HG02763 (cell line): ENCODE measurements at regions not wholly inside any gene's neighbourhood (a gene's known extent, or its start where the extent isn't known, plus 50 kb on each side); places are given as distances from the start of the nearest gene placed in this dataset.

ENCODE experiments used
- ATAC-seq: cut with Tn5 transposase; IDR thresholded peaks from one replicate; pipeline ENCODE4 v1.9.1; 2021; ENCODE audit warnings: mild to moderate bottlenecking, moderate library complexity; ENCODE audit not compliant: unreplicated experiment

DNA sequence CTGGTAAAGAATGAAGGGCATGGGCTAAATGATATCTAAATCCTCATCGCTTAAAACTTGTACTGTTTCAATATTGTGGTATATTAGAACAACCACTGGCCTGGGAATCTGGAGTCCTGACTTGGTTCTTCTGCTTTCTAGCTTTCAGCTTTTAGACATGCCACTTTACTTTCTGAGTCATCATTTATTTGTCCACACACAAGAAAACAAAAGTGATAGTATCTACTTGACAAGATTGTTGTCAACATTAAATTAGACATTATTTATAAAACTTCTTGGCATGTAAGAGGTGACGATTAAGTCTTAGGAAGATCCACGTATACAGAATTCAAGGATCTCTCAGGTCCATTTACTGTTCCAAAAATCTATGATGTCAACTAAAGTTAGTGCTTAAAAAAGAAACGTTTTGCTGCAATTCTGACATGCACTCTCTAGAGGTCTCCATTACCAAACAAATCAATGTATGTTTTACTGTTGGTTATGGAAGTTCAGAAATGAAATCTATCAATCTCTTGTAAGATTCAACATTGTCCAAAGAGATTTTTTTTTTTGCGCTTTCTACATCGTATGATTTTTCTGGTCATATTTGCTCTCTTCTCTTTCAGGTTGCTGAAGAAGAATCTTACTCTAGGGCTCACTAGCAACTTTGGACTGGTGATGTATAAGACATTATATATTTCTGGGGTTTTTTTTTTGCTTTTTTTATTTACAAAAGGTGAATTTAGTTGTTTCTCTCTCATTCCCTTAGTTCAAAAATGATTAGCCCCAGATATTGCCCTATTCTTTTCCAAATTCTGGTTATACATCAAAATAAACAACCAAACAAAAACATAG is 53.6 kb upstream of the DYNC1I1 start:
- no peak for ATAC-seq

GRCh38 chr7:95716357-95717122 is 55.8 kb upstream of the DYNC1I1 start:
- ATAC-seq = no peak

DNA sequence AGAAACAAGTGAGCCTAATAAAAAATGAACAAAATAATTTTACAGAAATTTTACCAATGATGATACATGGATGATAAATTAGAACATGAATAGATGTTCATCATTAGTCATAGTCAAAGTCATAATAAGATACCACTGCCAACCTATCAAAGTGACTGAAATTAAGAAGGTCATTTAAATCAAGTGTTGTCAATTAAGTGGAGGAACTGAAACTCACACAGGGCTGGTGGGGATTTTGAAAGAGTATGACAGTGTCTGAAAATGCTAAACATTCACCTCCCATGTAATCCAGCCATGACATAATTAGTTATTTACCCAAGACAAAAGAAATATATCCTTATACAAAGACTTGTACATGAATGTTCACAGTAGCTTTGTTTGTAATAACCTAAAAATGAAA is 57.1 kb upstream of the DYNC1I1 start:
- ATAC-seq = peak; percentile 83

DNA sequence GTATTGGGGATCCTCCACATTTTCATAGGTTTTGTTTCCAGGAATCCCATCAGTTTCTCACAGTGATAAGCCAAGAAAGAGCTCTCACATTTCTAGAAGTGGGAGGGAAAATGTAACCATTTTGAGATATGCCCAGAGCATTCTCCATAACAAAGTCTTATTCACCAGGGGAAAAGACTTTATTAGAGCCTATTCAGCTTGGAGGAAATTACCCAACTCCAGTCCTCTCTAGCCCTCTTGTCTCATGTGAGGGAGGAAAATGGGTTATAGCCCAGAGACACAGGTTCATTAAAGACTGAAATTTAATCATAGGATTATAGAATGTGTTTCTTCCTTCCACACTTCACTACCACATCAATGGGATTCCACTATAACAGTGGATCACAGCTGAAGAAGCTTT is 61.6 kb upstream of the DYNC1I1 start:
- ATAC-seq = no peak

DNA sequence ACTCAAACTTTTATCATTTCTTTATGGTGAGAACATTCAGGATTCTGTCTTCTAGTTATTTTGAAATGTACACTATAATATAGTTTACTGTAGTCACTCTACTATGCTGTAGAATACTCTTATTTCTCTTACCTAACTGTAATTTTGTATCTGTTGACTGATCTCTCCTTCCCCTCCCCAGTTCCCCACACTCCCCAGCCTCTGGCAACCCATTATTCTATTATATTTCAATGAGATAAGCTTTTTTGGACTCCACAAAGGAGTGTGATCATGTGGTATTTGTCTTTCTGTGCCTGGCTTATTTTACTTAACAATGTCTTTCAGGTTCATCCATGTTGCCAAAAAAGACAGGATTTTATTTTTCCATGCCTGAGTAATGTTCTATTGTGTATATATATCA is 71.4 kb upstream of the DYNC1I1 start:
- ATAC-seq = no peak

DNA sequence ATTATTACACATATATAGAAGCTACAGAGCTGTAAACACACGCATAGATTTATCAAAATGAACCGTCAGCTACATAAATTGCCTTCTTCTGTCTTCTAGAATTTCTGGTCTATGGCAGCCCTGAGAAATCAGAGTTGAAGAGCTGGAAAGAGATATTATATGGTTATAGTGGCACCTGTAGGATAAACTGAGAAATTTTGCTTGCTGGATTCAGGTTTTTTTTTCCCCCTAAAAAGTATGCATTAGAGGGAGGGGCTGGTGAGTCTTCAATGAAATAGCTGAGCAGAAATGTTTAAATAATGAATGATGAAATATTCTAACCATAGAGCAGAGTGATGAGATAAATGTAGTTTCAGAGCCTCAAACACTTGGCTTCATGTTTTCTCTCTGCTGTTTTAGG is 78.0 kb upstream of the DYNC1I1 start:
- ATAC-seq = no peak

DNA sequence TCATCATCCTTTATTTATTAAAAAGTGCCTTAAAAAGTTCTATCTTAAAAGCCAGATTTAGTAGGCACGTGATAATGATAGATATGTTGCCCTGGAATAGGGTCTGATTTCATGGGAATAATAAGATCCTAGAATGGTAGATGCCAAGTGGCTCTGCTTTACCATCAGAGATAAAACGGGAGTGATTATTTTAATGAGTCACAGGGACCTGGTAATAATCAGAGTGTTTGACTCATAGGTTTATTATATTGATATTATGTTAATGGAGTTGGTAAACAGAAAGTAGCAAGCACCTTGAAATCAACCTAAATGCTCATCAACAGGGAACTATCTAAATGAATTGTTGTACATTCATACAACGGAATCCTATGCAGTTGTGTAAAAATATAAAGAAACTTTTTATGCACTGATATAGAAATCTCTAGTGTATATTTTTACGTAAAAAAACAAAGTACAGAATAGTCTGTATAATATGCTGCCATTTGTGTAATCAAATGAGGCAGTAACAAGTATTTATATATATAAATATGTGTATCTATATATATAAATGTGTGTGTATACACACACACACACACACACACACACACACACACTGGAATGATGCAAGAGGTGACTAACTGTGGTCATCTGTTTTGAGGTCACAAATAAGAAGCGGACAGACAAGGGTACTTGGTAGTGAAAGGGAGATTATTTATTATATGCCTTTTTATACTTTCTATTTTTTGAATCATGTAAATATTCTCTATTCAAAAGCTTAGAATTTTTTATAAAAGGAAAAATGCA is 78.6 kb upstream of the DYNC1I1 start:
- no peak for ATAC-seq

DNA sequence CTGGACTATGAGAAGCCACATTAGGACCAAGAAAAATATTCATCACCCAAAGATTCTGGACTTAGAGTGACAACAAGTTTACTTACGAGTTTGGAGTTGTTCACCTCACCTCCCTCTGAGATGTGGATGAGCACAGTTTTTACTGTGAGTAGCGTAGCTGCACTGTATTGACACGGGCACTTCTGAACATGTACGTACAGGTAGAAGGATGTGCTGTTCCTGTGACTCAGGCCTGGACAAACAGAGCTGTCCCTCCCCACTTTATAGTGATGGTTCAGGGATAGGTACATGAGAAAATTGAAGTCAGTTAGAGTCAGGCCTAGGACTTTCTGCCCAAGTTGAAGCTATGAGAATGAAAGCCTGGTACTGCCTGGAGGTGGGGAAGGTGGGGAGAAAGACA is 80.9 kb upstream of the DYNC1I1 start:
- no peak for ATAC-seq

- peak; percentile 65 for ATAC-seq
Measured at GRCh38 chr7:95690367-95690947, 81.9 kb upstream of the DYNC1I1 start.

DNA sequence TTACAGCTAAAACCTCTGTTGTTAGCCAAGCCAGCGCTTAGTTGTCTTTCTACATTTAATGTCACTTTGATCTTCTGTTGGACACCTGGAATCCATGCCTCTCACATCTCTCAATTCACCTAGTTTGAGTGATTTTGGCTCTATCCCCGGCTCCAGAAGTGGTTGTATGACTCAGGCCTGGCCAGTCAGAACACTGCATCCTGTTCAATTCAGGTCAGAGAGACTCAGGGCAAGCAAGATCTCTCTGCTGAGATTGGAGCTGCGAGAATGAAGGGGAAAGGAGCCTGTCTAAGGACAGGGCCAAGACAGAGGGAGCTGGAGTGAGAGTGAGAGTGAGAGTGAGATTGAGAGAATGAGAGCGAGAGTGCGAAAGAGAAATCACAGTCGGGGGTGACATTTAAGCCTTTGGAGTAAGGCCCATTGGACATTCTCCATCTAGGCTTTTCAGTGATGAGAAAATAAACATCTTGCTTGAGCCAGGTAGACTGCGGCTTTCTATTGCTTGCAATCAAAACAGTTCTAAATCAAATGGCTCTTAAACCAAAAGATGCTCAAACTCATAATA is 83.3 kb upstream of the DYNC1I1 start:
- no peak for ATAC-seq

DNA sequence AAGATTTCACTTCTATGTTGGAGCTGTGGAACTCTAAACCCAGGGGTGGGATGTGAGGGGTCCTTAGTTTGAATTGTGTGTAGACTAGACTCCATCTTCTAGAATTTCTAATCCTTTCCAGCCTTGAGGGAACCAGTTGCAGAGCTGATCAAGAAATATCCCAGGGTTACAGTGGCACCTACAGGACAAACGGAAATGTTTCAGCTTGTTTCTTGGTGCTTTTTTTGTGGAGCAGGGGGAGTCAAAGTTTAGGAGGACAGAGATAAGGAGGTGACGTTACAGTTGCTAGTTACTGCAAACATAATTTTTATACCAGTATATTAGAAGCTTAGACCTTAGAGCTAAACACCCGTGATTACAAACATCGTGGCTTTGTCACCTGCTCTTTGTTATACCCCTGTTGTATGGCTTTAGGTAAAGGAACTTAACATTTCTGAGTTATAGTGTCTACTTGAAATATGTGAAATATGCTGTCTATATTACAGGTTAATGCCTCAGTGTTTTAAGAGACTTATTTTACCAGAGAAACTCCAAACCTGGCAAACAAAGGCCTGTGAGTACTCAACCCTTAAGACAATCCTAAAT is 84.5 kb upstream of the DYNC1I1 start:
- no peak for ATAC-seq

DNA sequence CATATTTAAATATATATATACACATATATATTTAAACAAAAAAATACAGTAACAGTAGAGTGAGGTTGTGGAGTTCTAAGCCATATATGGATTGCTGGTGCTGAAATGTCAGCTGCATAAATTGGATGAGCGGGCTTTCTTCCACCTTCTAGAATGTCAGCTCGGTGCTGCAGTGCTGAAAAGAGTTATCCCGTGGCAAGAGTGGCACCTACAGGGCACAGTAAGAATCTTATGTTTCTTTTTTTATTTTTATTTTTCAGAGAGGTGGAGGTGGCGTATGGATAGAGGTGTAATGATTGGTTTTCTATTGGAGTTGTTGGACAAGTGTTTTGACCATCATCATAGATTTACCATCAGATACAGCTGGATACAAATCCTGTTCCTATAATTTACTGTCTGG is 86.2 kb upstream of the DYNC1I1 start:
- ATAC-seq = no peak

DNA sequence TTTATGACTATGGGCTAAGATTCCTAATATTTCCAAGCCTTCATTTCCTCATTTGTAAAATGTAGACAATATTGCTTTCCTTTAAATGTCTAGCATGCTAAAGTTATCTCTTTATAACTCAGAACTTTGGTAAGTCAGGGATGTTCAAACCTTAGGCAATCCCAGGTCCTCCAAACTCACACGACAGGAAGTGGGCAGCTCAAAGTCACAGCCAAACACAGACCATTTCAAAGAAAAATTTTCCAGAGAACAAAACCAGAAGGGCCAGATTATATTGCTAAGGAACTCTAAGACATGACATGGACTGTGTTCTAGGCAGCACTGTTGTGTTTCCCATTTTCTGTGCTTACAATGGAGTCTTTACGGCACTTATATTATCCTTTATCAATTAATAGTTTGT is 87.8 kb upstream of the DYNC1I1 start:
- ATAC-seq = no peak

GRCh38 chr7:95684037-95684436 is 87.7 kb upstream of the PDK4 start:
- no peak for ATAC-seq

- ATAC-seq = no peak
Measured at GRCh38 chr7:95682913-95683312, 86.6 kb upstream of the PDK4 start.

DNA sequence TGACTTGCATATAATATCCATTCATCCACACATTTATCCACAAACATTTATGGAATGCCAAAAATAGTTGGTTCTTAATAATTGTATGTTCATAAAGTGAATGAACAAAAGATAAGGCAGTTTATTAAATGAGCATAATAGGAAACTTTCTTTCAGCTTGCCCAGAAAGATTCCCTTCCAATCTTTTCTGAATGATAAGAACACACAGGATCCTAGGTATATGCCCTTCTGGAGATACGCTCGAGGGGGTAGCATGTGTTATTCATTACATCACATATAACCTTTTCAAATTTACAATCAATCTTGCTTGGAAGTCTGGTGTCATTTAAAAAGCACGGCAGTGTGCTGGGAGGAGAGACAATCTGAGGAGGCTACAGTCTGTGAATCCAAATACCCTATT is 80.4 kb upstream of the PDK4 start:
- ATAC-seq = no peak

GRCh38 chr7:95675632-95676031 is 79.3 kb upstream of the PDK4 start:
- no peak for ATAC-seq

GRCh38 chr7:95675016-95675415 is 78.7 kb upstream of the PDK4 start:
- no peak for ATAC-seq

DNA sequence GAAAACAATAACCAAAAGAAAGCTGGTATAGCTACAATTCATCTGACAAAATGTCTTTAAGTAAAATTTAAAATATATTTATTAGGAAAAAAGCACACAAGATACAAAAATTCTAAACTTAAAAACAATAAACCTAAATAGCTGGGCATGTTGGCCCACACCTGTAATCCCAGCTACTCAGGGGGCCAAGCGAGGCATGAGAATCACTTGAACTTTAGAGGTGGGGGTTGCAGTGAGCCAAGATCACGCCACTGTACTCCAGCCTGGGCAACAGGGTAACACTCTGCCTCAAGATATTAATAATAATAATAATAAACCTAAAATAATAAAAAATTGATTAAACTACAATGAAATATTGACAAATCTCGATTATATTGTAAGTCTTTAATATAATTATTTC is 77.8 kb upstream of the PDK4 start:
- no peak for ATAC-seq

DNA sequence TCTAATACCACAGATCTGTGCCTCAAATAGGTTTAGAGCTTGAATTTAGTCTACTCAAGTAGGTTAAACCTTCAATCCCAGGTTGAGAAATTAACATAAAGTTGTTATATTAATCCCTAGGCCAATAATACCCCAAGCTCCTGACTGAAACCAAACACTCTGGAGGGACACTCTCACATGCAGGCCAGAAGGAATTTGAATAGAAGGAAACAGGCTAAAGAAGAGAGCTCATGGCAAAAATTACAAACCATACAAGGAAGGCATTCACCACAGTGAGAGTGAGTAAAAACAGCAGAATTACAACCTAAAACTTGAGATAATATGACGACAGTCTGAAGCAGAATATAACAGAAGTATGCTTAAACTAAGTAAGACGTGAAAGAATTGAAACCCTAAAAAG is 76.1 kb upstream of the PDK4 start:
- no peak for ATAC-seq

GRCh38 chr7:95669513-95669912 is 73.2 kb upstream of the PDK4 start:
- no peak for ATAC-seq
